ENCODE measurements at regions not wholly inside any gene's neighbourhood (a gene's known extent, or its start where the extent isn't known, plus 50 kb on each side); places are given as distances from the start of the nearest gene placed in this dataset.

DNA sequence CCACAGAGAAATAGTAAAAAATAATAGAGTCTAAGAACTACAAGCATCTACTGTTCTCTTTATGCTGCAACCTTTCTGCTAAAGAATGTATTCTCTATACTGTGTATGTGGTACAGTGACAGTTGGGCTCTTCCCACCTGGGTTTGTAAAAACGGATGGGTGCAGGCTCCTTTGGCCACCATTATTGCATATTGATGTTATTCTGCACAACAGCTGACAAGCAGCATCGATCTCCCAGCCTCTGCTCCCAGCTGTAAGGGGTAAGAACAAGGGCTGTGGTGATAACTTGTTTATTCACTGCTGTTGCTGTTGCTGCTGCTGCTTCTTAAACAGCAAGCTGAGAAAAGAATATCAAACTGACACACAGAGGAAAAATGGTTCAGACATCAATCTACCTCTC is 56.1 kb downstream of the KCNRG start:
- Histone ChIP-seq H3K4me2 (ENCODE audit: insufficient read depth, low read length) (peak overlapping the region; percentile 81), H3K27ac (ENCODE audit: low read depth, low read length) (peak overlapping the region; percentile 89), H3K4me3 (ENCODE audit: insufficient read depth, low read length) (peak overlapping the region; percentile 47), H3K79me2 (ENCODE audit: insufficient read depth, low read length) (peaks cover 99% of the 10 kb centered on the region), H2AFZ (ENCODE audit: low read length) (peak overlapping the region; percentile 58), H4K20me1 (ENCODE audit: insufficient read depth, low read length) (no peaks in the 10 kb centered on the region), H3K36me3 (ENCODE audit: insufficient read depth, low read length) (peaks cover 18% of the 10 kb centered on the region), H3K27me3 (ENCODE audit: insufficient read depth, low read length) (no peaks in the 10 kb centered on the region), H3K4me1 (ENCODE audit: insufficient read depth, low read length) (peaks cover 44% of the 10 kb centered on the region), H3K9me3 (ENCODE audit: low read depth, low read length) (no peaks in the 10 kb centered on the region)
- DNase-seq (ENCODE audit: insufficient read length, low spot score, missing footprints), result no peak
- TF ChIP-seq CTCF (IDR thresholded peaks at IDR 0.05; ENCODE audit: extremely low read depth, low read depth, low read length), result no peak

- H4K20me1 ChIP-seq (ENCODE audit: insufficient read depth, low read length), result no peaks in the 10 kb centered on the region
- H3K27ac ChIP-seq (ENCODE audit: low read depth, low read length), result peak overlapping the region; percentile 89
- no peaks in the 10 kb centered on the region for H3K9me3 ChIP-seq (ENCODE audit: low read depth, low read length)
- no peak overlapping the region for H2AFZ ChIP-seq (ENCODE audit: low read length)
- H3K4me1 ChIP-seq (ENCODE audit: insufficient read depth, low read length), result peaks cover 49% of the 10 kb centered on the region
- no peak for TF ChIP-seq CTCF (IDR thresholded peaks at IDR 0.05; ENCODE audit: extremely low read depth, low read depth, low read length)
- H3K4me3 ChIP-seq (ENCODE audit: insufficient read depth, low read length), result no peak overlapping the region
- H3K27me3 ChIP-seq (ENCODE audit: insufficient read depth, low read length), result no peaks in the 10 kb centered on the region
- H3K4me2 ChIP-seq (ENCODE audit: insufficient read depth, low read length), result peak overlapping the region; percentile 51
- peaks cover 7% of the 10 kb centered on the region for H3K36me3 ChIP-seq (ENCODE audit: insufficient read depth, low read length)
- DNase-seq (ENCODE audit: insufficient read length, low spot score, missing footprints), result no peak
- peaks cover 99% of the 10 kb centered on the region for H3K79me2 ChIP-seq (ENCODE audit: insufficient read depth, low read length)
These were observed 57.4 kb downstream of the KCNRG start for GRCh38 chr13:50072676-50073075.

- peak overlapping the region; percentile 89 for H3K27ac ChIP-seq (ENCODE audit: low read depth, low read length)
- DNase-seq (ENCODE audit: insufficient read length, low spot score, missing footprints), result no peak
- H2AFZ ChIP-seq (ENCODE audit: low read length), result no peak overlapping the region
- peaks cover 55% of the 10 kb centered on the region for H3K4me1 ChIP-seq (ENCODE audit: insufficient read depth, low read length)
- H3K4me2 ChIP-seq (ENCODE audit: insufficient read depth, low read length), result peak overlapping the region; percentile 51
- H3K27me3 ChIP-seq (ENCODE audit: insufficient read depth, low read length), result no peaks in the 10 kb centered on the region
- TF ChIP-seq CTCF (IDR thresholded peaks at IDR 0.05; ENCODE audit: extremely low read depth, low read depth, low read length), result no peak
- no peaks in the 10 kb centered on the region for H4K20me1 ChIP-seq (ENCODE audit: insufficient read depth, low read length)
- H3K4me3 ChIP-seq (ENCODE audit: insufficient read depth, low read length), result no peak overlapping the region
- H3K9me3 ChIP-seq (ENCODE audit: low read depth, low read length), result no peaks in the 10 kb centered on the region
- peaks cover 4% of the 10 kb centered on the region for H3K36me3 ChIP-seq (ENCODE audit: insufficient read depth, low read length)
- H3K79me2 ChIP-seq (ENCODE audit: insufficient read depth, low read length), result peaks cover 99% of the 10 kb centered on the region
These were observed 58.1 kb downstream of the KCNRG start for GRCh38 chr13:50073340-50073739.

DNA sequence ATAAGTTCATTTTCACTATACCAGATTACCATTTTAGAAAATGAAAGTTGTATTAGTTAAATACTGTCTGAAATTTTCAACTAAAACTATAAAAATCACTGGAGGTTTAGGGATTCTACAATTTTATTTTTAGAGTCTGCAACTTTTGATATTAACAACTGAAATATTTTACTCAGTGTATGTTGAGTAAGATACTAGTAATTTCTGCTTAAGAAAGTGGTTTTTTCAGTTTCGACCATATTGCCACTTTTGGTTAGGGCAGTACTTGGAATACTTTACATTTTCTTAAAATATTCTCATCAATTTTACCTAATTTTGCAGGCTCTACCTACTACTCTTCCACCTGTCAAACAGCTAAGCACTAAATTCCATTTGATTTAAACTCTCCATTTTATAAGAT is 59.6 kb downstream of the KCNRG start:
- no peaks in the 10 kb centered on the region for H3K27me3 ChIP-seq (ENCODE audit: insufficient read depth, low read length)
- no peak for DNase-seq (ENCODE audit: insufficient read length, low spot score, missing footprints)
- no peak overlapping the region for H2AFZ ChIP-seq (ENCODE audit: low read length)
- peaks cover 99% of the 10 kb centered on the region for H3K79me2 ChIP-seq (ENCODE audit: insufficient read depth, low read length)
- peak overlapping the region; percentile 89 for H3K27ac ChIP-seq (ENCODE audit: low read depth, low read length)
- no peaks in the 10 kb centered on the region for H3K9me3 ChIP-seq (ENCODE audit: low read depth, low read length)
- peaks cover 61% of the 10 kb centered on the region for H3K4me1 ChIP-seq (ENCODE audit: insufficient read depth, low read length)
- peak overlapping the region; percentile 69 for H3K4me2 ChIP-seq (ENCODE audit: insufficient read depth, low read length)
- H3K36me3 ChIP-seq (ENCODE audit: insufficient read depth, low read length), result peaks cover 4% of the 10 kb centered on the region
- H4K20me1 ChIP-seq (ENCODE audit: insufficient read depth, low read length), result no peaks in the 10 kb centered on the region
- no peak for TF ChIP-seq CTCF (IDR thresholded peaks at IDR 0.05; ENCODE audit: extremely low read depth, low read depth, low read length)
- H3K4me3 ChIP-seq (ENCODE audit: insufficient read depth, low read length), result peak overlapping the region; percentile 6

Data from osteoblast (primary cell).